Hepatic stellate cell (primary cell): ENCODE measurements at regions not wholly inside any gene's neighbourhood (a gene's known extent, or its start where the extent isn't known, plus 50 kb on each side); places are given as distances from the start of the nearest gene placed in this dataset.
A peak's percentile ranks its signal among the peaks of the same experiment; 100 is the strongest.
"Not testable (repeated sequence)": the region's sequence is repeated elsewhere in the genome, so short reads cannot be mapped to it uniquely, and the experiment has no call there.

ENCODE experiments used
- DNase-seq: peaks from one replicate; pipeline ENCODE4 v3.0.0; 2011; ENCODE audit warnings: low spot score

DNA sequence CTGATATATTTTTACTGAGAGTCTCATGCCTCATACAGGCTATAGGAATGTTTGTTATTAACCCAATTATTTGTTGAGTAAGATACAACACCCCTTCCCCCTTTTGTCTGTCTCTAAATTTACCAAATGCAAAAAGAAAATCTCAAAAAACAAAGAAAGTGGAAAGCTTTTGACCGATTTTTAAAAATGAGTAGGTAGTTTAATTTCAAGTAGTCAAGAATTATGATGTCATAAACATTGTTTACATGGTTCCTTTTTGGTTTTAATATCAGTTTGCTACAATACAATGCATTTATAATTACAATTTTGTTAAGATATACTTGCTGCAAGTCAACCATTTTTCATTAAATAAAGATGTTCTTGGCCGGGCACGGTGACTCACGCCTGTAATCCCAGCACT lies 84.7 kb upstream of the HMGA2 start:
- DNase-seq: no peak

DNA sequence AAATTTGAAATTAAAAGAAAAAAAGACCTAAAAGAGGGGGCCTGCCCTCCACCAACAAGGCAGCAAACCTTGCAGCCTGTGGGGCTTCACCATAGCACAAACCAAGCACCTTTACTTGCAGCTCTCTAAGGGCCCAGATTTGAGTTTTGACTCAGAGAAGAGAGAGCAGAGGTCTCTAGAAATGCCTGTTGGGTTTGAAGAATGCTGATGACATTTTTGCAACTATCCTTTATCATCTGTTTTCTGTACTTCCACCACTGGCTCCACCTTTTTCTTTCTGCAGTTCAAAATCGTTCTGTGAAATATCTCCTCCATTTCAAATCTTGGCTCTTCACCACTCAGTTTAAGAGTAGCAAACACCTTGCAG lies 83.8 kb upstream of the HMGA2 start:
- no peak for DNase-seq

DNA sequence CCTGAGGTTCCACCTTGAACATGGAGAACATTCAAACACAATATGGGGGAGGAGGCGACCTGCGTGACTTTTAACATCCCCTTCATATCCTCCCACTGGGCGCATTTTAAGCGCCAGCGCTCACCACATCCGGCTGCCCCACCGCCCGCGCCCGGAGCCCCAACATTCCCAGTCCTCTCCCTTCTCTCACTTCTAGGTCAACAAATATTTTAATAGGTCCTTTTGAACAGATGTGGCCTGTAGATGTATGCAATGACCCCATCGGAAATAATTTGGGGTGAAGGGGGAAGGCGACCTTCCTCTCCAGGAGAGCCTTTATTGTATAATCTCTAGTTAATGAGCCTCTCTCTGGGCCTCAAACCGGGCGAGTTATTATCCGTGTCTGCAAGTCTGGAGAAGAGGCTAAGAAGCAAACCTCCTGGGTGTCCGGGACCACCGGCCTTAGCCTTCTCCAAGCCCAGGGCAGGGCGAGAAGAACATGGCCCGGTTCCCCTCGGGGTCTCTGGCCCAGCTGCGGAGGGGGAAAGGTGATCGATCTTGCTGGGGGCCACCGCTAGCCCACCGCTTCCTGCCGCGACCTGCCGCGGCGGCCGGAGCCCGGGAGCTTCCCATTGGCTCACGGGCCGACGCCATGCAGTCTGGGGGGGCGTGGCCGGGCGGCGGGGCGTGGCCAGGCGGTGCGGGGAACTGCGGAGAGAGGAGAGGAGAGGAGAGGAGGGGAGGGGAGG lies 83.2 kb upstream of the HMGA2 start:
- DNase-seq: peak; percentile 78

DNA sequence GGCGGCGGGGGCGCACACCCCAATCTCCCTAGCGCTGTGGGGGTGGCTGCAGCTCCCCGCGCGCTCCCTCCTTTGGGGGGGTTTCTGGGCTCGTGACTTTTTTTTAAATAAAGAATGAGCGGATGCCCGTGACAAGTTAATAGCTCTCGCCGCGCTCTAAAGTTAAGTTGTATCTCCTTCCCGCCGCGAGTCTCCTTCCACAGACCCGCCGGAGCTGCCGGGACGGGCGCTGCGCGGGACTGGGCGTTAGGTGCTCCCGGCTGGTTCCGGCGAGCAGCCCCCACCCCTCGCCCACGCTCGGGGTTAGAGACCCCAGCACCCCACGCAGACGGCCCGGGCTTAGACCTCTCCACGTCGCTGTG lies 82.6 kb upstream of the HMGA2 start:
- peak; percentile 49 for DNase-seq

DNA sequence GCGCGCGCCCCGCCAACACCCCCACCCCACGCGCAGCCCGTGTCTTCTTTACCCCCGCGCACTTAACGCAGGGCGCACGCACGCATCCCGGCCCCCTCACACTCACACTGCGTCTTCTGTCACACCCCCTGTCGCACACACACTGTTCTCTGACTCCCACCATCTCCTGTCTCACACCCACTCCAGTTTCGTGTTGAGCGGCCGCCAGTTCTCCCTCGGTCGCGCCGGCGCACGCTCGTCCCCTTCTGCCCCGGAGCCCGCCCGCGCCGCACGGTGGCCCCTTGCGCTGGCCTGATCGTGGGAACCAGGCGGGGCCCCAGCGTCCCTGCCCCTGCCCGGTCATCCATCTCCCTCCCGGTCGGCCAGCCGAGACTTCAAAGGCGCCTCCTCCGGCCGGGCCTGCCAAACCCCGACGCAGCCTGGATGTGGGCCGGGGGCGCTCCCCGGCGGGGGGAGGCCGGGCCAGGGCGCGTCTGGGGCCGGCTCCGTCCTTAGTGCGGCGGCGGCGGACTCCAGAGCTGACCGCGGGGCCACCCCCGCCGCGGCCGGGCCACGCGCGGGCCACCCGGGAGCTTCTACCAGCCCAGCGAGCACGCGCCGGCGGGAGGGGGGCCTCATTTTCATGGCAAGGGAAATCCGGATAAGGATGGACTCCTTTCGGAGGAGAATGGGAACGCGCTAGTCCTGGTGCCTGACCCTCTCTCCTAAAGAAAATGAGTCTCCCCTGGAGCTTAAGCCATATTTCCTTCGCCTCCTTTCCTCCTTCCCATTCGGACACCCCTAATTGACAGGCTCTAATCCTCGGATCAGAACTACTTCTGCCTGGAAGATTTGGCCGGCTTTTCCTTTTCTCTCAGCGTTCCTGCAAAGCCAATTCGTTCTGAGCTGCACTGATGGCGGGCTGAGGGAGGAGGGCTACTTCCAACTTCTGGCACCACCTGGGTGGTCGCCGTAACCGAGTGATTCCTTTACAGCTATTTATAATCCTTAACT lies 82.0 kb upstream of the HMGA2 start:
- DNase-seq: peak; percentile 82

DNA sequence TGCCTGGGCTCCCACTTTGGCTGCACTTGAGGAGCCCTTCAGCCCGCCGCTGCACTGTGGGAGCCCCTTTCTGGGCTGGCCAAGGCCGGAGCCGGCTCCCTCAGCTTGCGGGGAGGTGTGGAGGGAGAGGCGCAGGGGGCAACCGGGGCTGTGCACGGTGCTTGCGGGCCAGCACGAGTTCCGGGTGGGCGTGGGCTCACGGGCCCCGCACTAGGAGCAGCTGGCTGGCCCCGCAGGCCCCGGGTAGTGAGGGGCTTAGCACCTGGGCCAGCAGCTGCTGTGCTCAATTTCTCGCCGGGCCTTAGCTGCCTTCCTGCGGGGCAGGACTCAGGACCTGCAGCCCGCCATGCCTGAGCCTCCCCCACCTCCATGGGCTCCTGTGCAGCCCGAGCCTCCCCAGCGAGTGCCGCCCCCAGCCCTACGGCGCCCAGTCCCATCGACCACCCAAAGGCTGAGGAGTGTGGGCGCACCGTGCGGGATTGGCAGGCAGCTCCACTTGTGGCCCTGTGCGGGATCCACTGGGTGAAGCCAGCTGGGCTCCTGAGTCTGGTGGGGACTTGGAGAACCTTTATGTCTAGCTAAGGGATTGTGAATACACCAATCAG lies 79.9 kb upstream of the HMGA2 start:
- not testable (repeated sequence) for DNase-seq

DNA sequence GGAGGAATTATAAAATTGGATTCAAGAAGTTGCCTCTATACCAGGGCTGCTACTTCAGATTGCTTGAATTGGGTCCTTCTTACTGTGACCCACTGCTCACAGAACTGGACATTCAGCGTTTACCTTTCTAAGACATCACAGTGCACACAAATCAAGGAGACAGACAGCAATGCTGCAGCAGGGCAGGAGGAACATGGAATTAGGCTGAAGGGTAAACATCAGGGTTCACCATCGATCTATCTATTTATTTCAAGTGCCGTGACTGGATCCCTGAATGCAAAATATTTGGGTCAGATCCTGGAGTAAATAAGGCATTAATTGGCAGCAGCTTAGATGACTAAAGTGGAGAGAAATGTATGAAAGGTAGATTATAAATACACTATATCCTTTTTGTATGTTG lies 76.9 kb upstream of the HMGA2 start:
- DNase-seq: no peak

DNA sequence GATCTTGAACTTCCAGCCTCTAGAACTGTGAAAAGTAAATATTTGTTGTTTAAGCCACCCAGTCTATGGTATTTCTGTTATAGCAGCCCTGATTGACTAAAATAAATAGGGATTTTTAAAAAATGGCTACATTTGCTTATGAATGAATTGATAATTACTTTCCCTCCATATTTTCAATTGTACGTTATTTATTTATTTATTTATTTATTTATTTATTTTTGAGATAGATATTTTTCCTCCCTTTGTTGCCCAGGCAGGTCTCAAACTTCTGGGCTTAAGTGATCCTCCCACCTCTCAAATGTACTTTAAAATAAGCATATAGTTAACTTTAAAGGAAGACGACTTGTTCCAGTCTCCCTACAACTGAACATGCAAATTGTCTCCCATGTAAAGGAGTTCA lies 76.0 kb upstream of the HMGA2 start:
- no peak for DNase-seq

DNA sequence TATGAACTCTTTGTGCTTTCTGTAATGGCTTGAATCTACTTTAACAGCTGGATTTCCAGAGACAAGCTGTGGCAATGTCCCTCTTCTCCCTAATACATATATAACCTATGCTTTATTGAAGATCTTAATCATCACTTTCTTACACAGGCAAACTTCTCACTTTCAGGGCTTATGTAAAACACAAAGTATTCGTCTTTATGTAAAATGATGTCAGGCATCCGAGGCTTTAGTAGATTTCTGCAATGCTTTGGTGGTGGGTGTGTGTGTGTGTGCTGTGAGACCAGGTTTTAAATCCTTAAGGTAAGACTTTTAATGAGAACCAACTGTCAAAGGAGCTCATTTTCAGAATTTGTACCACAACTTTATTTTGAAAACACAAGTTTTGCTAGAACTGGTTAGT lies 70.0 kb upstream of the HMGA2 start:
- DNase-seq: no peak

DNA sequence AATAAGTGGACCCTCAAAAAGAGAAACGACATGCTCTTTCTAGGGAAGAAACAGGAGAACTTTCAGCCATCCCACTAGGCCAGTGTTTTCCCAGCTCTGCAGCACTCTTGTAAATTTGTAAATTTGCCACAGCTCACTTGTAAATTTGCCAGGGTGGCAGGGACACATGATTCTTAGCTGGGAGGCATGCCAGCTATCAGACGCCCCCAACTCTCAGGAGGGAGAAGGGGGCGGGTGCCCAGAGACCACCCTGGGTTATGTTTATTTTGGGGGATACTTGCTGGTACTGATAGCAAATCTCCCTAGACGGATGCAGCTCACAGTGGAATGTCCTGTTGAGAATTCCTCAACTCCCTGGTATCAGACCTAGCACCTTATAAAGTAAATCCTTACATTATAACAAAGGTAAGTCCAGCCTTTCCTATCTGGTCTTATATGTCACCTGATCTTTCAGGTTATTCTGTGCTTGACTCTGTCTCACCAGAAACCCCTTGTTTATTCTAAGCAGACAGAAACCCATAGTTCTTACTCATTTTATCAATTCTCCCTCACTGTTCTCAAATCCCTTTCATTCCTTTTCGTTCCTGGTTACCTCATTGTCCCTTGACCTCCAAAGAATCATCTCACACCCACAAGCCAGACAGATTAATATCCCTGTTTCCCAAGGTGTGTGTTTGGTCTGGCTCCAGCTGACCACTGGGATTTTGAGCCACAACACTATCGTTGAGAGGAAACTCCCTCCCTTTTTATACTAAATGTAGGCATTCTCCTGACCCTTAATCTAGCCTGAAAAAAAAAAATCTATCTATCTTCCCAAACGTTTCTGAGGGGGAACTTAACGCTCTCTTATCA lies 69.3 kb upstream of the HMGA2 start:
- no peak for DNase-seq

DNA sequence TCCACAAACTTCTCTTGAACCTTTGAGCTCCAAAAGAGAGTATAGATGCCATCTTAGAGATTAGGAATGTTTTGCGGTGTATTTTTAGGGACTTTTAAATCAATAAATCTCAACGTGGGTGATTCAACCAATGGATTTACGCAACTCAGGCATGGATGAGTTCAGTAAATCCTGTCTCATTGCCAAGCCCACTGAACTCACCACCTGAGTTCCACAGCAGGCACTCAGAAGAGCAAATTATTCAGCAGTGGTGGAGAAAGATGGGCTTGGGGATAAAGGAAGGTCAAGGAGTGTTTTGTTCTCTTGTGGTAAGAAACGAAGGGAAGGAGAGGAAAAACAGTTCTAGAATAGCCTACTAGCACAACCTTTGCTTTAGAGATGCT lies 68.7 kb upstream of the HMGA2 start:
- no peak for DNase-seq

DNA sequence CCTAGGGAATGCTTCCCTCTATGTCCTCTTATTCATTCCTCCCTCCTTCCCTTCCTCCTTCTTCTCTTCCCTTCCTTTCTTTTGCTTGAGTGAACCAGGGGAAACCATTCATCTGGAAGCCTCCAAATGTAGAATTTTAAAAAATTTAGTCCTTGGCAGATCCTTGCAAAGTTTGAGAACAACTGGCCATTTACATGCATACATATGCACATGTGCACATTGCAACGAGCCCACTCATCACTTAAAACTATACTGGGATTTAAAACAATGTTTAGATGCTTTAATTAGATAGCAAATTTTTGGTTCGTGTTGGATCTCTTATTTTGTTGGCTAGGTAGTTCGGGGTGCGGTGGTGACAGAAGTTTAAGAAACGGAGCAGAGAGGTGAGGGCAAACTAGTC lies 68.0 kb upstream of the HMGA2 start:
- DNase-seq: no peak

DNA sequence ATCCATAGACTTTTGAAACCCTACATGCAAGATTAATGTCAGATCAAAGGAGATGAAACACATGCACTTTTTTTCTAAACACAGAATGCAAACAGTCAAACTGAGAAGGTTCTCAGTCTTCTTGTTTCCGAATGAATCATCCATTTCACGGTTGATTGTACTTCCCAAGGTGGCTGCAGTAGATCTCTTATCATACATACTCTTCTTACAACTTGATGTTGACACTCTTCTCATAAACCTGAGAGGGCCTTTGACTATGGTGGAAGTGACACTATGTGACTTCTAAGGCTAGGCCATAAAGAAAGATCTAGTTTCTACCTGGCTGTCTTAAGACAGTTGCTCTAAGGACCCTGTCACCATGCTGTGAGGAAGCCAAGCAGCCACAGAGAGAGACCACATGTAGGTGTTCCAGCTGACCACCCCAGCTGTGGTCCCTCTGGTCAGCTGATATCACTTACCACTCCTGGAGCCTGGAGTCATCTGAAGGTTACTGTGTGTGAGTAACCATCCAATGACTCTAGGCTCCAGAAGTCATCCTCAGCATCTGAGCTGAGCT lies 67.2 kb upstream of the HMGA2 start:
- no peak for DNase-seq

DNA sequence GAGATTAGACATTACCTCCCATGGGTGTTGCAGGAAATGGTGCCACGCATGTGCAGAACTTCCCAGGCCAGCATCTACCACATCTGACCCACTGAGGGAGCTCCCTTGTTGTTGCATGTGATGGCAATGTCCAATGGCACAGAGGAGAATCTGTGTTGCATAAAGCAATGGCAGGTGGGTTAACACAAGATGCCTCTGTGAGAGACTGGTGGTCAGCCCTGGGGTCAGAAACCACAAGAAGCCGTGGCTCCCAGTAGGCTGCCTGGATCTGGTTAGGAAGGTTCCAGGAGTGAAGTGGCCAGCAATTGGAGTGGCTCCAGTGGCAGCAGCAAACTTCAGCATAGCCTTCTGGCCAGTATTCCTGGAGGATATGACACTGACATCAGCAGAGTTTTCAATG lies 65.9 kb upstream of the HMGA2 start:
- DNase-seq: no peak

DNA sequence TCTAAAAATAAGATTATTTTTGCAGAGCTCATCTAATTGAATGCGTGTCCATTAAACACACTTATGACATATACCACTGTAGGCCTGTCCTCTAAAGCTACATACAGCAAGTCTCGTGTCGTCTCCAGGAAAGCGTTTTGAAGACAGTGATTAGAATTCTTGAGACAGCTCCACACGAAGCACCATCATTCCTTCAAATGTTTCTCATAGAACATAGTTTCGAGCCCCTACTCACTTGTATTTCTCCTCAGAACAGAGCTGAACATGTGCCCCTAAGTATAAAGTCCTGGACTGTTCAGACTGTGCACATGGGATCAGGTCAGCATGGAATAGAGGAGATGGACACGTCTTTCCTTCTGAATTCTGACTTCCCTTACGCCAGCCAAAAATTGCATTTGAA lies 64.5 kb upstream of the HMGA2 start:
- DNase-seq: no peak

DNA sequence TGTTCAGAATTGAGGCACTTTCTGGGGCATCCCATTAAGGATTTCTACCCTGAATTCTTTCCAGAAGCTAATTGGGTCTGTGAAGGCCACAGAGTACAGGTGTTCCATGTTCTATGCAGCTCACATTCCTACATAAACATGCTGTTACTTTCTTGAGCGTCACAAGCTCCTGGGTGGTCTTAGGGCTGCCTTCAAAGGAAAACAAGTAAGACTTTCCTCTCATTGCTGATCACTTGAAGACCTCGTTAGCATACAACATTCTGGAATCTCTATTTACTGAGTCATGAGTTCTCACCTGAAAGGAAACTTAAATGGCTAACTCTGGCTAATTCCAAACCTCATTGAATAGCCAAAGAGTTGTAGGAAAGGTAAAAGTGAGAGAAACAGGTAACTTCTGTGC lies 63.0 kb upstream of the HMGA2 start:
- no peak for DNase-seq

DNA sequence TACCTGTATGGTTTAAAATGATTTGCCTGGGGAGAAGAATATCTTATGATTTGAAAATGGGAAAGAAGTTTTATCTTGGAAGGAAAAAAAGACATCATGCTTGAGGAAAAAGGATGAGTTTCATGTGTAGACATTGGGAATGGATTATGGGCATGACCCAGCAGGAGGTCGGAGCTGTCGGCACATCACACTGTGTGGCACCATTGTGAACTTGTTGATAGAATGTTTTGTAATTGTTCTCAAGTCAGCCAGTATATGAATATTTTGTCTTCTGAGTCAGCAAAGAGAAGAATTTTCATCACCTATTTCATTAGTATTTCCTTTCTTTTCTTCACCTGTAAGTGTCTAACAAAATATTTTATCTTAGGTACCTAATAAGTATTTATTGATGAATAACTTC lies 60.0 kb upstream of the HMGA2 start:
- DNase-seq: no peak

DNA sequence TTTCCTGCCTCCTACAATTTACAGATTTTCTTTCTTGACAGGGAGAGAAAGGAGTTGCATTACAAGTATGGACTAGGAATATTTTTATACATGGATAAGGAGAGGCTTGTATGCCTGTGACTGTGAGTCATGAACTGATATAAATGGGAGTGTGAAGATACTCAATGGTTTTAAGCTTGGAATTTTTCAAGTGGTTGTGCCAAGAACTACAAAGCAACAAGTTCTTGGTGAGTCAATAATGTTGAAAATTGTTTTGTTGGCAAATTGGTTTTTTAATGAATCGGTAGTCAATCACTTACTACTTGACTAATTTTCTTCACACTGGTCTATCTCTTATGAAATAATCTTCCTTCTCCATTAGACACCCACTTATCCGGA lies 58.9 kb upstream of the HMGA2 start:
- peak; percentile 17 for DNase-seq

DNA sequence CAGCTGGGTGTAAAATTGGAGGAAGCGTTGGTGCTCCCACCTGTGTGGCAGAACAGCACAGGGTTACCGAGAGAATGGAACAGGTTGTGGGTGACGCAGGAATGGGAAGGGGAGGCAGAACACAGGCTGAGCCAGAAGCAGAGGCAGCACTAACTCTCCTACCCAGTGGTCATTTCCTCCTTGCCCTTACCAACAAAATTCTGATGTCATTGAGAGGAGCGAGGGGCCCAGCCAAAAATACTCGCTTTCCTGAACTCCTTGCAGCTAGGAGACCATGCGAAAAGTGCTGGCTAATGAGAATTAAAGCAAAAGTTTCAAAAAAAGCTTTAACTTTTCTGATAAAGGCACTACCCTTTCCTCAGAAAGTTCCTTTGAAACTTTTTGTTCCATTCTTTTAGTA lies 54.4 kb upstream of the HMGA2 start:
- no peak for DNase-seq
